Cardiac fibroblast (primary cell): ENCODE measurements at regions not wholly inside any gene's neighbourhood (a gene's known extent, or its start where the extent isn't known, plus 50 kb on each side); places are given as distances from the start of the nearest gene placed in this dataset.

Source experiments
- DNase-seq, 2 donors: peaks; one replicate each; pipeline versions ENCODE4 v3.0.0 to v3.0.0-alpha.2; 2010; ENCODE audit warnings: low read depth in 2 of 2
- H3K4me3 ChIP-seq, 2 donors: replicated peaks in 1 of 2; 1 replicate in 1 of 2; 2 replicates in 1 of 2; pipeline ENCODE4 v1.5.1; 2011; ENCODE audit warnings: low read depth in 2 of 2, low read length in 2 of 2, mild to moderate bottlenecking in 2 of 2, moderate library complexity in 1 of 2
- TF ChIP-seq, protein P1 (sequence below): IDR thresholded peaks from one replicate; pipeline ENCODE4 v1.5.1; 2011; ENCODE audit warnings: low read depth, mild to moderate bottlenecking, low read length, inconsistent platforms

- TF ChIP-seq, protein P1, sequence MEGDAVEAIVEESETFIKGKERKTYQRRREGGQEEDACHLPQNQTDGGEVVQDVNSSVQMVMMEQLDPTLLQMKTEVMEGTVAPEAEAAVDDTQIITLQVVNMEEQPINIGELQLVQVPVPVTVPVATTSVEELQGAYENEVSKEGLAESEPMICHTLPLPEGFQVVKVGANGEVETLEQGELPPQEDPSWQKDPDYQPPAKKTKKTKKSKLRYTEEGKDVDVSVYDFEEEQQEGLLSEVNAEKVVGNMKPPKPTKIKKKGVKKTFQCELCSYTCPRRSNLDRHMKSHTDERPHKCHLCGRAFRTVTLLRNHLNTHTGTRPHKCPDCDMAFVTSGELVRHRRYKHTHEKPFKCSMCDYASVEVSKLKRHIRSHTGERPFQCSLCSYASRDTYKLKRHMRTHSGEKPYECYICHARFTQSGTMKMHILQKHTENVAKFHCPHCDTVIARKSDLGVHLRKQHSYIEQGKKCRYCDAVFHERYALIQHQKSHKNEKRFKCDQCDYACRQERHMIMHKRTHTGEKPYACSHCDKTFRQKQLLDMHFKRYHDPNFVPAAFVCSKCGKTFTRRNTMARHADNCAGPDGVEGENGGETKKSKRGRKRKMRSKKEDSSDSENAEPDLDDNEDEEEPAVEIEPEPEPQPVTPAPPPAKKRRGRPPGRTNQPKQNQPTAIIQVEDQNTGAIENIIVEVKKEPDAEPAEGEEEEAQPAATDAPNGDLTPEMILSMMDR = no peak
- no peak overlapping the region for H3K4me3 ChIP-seq
- no peak for DNase-seq
Observed at GRCh38 chr6:165872311-165872710, 209.3 kb upstream of the PDE10A start.

GRCh38 chr6:165871571-165871970, 208.5 kb upstream of the PDE10A start:
- no peak overlapping the region for H3K4me3 ChIP-seq
- TF ChIP-seq, protein P1 = no peak
- DNase-seq = no peak

- DNase-seq = no peak
- TF ChIP-seq, protein P1 = no peak
- no peak overlapping the region for H3K4me3 ChIP-seq
Observed at GRCh38 chr6:165869526-165869925, 206.5 kb upstream of the PDE10A start.

GRCh38 chr6:165864925-165865324, 201.9 kb upstream of the PDE10A start:
- no peak overlapping the region for H3K4me3 ChIP-seq
- TF ChIP-seq, protein P1 = no peak
- no peak for DNase-seq

DNA sequence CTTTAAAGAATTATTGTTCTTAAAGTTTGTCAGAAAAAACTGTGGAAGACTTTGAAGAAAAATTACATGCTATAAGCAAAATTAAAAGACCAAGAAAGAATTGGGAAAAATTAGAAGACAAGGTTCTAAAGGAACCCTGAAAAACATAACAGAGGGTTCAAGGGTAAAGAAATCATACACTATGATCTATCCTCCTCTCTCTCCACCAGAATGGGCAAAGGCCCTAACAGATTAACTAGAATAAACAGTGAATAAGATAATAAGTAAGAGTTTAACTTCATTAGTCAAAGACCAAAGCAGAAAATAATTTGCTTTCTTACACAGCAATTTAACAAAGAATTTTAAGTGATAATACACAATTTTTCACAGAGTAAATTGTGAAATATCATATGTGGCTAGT, 201.2 kb upstream of the PDE10A start:
- H3K4me3 ChIP-seq = no peak overlapping the region
- DNase-seq = no peak
- TF ChIP-seq, protein P1 = no peak

DNA sequence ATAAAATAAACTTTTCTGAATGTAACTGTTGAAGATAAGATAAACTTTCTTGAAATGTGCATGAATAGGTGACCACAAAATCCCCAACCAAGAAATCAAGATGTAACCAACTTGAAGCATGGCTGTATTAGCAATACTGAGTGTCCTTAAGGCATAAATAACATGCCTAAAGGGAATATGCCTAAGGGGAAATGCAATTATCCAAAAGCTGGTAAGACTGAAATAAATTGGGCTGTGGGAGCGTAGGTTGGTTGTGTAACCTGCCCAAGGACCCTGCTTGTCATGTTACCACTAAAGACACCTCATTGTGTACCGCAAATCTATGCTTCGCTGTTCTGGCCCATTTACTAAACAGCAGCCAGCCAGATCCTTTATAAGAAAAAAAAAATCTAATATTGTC, 200.8 kb upstream of the PDE10A start:
- TF ChIP-seq, protein P1 = no peak
- no peak for DNase-seq
- no peak overlapping the region for H3K4me3 ChIP-seq

DNA sequence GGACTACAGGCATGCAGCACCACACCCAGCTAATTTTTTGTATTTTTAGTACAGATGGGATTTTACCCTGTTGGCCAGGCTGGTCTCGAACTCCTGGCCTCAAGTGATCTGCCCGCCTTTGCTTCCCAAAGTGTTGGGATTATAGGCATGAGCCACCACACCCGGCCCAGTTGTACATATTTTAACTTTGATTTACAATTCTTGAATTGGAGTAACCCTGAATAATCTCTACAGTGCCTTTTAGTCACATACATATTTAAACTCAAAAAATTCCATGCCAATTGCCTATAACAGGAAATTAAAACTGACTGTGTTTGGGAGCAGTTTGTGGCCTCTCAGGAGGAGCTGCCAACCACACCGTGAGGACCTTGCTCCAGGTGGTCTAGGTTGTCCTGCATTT, 199.8 kb upstream of the PDE10A start:
- H3K4me3 ChIP-seq = no peak overlapping the region
- TF ChIP-seq, protein P1 = no peak
- DNase-seq = no peak
